SU-DHL-6 (cell line): ENCODE measurements at regions not wholly inside any gene's neighbourhood (a gene's known extent, or its start where the extent isn't known, plus 50 kb on each side); places are given as distances from the start of the nearest gene placed in this dataset.

Source experiments
- EZH2phosphoT487 ChIP-seq: fragments of 200-600 bp; sonication (generic), shearing (Covaris generic); conservative IDR thresholded peaks from 2 replicates; pipeline ENCODE4 v1.6.1; 2018; ENCODE audit warnings: mild to moderate bottlenecking, antibody characterized with exemption, low read length, moderate library complexity, mixed read lengths
- TF ChIP-seq, protein P1 (sequence below): fragments of 200-600 bp; sonication (generic); IDR thresholded peaks from one replicate; pipeline ENCODE4 v1.5.1; 2017; ENCODE audit warnings: antibody characterized with exemption, mild to moderate bottlenecking, low read length, moderate library complexity; ENCODE audit not compliant: insufficient read depth, poor library complexity, severe bottlenecking

DNA sequence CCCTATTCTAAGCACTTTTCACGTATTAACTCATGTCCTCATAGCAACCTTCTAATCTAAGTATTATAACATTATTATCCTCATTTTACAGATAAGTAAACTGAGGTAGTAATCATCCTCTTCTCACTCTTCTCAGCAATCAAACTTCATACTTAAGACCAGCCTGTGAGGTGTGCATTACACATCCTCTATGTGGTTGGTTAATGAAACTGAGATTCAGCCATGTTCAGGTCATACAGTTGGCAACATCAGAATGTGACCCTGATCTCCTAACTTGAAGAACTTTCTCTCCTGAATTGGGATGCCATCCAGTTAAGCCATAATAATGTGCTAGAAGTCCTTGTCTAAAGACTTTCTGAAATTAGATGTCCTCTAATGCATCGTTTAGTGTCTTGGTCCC lies 275.1 kb upstream of the ANKRD55 start:
- TF ChIP-seq, protein P1, sequence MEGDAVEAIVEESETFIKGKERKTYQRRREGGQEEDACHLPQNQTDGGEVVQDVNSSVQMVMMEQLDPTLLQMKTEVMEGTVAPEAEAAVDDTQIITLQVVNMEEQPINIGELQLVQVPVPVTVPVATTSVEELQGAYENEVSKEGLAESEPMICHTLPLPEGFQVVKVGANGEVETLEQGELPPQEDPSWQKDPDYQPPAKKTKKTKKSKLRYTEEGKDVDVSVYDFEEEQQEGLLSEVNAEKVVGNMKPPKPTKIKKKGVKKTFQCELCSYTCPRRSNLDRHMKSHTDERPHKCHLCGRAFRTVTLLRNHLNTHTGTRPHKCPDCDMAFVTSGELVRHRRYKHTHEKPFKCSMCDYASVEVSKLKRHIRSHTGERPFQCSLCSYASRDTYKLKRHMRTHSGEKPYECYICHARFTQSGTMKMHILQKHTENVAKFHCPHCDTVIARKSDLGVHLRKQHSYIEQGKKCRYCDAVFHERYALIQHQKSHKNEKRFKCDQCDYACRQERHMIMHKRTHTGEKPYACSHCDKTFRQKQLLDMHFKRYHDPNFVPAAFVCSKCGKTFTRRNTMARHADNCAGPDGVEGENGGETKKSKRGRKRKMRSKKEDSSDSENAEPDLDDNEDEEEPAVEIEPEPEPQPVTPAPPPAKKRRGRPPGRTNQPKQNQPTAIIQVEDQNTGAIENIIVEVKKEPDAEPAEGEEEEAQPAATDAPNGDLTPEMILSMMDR = no peak
- TF ChIP-seq EZH2phosphoT487 = no peak
